LNCAP (cell line): ENCODE measurements at regions not wholly inside any gene's neighbourhood (a gene's known extent, or its start where the extent isn't known, plus 50 kb on each side); places are given as distances from the start of the nearest gene placed in this dataset.

Experiments
- TF ChIP-seq, protein P1 (sequence below): fragments of 450-650 bp; IDR thresholded peaks from 2 replicates; pipeline ENCODE4 v1.5.1; 2017; ENCODE audit warnings: mild to moderate bottlenecking

GRCh38 chr3:67064105-67064504, 66.0 kb downstream of the KBTBD8 start:
- TF ChIP-seq, protein P1, sequence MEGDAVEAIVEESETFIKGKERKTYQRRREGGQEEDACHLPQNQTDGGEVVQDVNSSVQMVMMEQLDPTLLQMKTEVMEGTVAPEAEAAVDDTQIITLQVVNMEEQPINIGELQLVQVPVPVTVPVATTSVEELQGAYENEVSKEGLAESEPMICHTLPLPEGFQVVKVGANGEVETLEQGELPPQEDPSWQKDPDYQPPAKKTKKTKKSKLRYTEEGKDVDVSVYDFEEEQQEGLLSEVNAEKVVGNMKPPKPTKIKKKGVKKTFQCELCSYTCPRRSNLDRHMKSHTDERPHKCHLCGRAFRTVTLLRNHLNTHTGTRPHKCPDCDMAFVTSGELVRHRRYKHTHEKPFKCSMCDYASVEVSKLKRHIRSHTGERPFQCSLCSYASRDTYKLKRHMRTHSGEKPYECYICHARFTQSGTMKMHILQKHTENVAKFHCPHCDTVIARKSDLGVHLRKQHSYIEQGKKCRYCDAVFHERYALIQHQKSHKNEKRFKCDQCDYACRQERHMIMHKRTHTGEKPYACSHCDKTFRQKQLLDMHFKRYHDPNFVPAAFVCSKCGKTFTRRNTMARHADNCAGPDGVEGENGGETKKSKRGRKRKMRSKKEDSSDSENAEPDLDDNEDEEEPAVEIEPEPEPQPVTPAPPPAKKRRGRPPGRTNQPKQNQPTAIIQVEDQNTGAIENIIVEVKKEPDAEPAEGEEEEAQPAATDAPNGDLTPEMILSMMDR, result no peak

GRCh38 chr3:67067251-67067650, 69.1 kb downstream of the KBTBD8 start:
- TF ChIP-seq, protein P1, result no peak

- TF ChIP-seq, protein P1, result no peak
These were observed 75.7 kb downstream of the KBTBD8 start for GRCh38 chr3:67073812-67074211.

- TF ChIP-seq, protein P1, result no peak
These were observed 77.2 kb downstream of the KBTBD8 start for GRCh38 chr3:67075295-67075694.

- TF ChIP-seq, protein P1, result no peak
These were observed 78.5 kb downstream of the KBTBD8 start for GRCh38 chr3:67076607-67077006.

GRCh38 chr3:67077656-67078055, 79.5 kb downstream of the KBTBD8 start:
- TF ChIP-seq, protein P1, result no peak

DNA sequence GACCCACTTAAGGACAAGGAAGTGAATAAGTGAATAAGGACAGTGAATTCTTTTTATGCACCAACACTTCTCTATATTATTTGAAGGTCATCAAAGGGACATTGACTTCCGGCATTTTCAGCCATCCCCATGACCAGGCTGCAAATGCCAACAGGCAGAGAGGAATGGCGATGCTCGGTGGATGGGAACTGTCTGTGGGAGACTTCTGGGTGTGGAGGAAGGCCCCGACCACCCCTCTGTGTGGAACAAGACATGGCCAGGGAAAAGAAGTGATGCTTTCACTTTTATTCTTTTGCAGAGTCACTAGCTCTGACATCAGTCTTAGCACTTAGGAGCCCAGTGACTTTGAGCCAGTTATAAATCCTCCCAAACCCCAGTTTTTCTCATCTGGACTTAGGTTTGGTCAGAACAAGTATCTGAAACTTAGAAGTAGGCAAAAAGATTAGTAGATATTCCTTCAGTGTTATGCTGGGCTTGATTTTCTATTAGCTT, 84.5 kb downstream of the KBTBD8 start:
- TF ChIP-seq, protein P1, result no peak

DNA sequence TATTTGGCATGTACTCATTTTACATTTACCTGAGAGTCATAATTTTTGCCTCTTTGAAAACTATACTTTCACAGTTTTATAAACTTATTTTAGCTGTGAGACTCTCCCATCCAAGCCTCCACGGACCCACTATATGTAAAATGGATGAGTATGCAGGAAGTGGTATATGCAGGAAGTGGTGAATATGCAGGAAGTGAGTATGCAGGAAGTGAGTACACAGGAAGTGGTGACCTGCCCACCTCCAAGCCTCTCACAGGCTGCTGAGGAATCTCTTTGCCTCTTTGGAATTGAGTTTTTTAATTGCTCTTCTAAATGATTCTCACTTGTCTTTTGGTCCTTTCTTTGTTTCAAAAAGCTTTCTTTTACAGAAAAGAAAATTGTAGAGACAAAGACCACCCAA, 85.2 kb downstream of the KBTBD8 start:
- TF ChIP-seq, protein P1, result no peak
